ENCODE measurements at regions not wholly inside any gene's neighbourhood (a gene's known extent, or its start where the extent isn't known, plus 50 kb on each side); places are given as distances from the start of the nearest gene placed in this dataset.

GRCh38 chr4:37160653-37161052 is 83.9 kb upstream of the NWD2 start:
- Histone ChIP-seq H3K27ac (no peak overlapping the region), H3K36me3 (no peaks in the 10 kb centered on the region), H3K4me1 (no peaks in the 10 kb centered on the region), H3K4me3 (no peak overlapping the region), H3K9me3 (no peaks in the 10 kb centered on the region), H3K27me3 (no peaks in the 10 kb centered on the region)
- intact Hi-C loops (cut with DNase I) = no loop called here
- TF ChIP-seq CTCF (IDR thresholded peaks at IDR 0.05) = no peak
- WGBS, 2 donors = 77 to 83% methylated on average over 8 of the region's 8 CpGs
- DNase-seq = no peak
- FAIRE-seq = no peak
- no peak for ATAC-seq

GRCh38 chr4:37165844-37166243 is 78.7 kb upstream of the NWD2 start:
- no peak for ATAC-seq
- no peaks in the 10 kb centered on the region for H3K27me3 ChIP-seq
- intact Hi-C loops (cut with DNase I) = no loop called here
- H3K9me3 ChIP-seq = no peaks in the 10 kb centered on the region
- TF ChIP-seq CTCF (IDR thresholded peaks at IDR 0.05) = no peak
- 52 to 79% methylated on average over 3 of the region's 3 CpGs for WGBS, 2 donors
- no peak for DNase-seq
- no peaks in the 10 kb centered on the region for H3K36me3 ChIP-seq
- no peak for FAIRE-seq
- no peak overlapping the region for H3K4me3 ChIP-seq
- H3K4me1 ChIP-seq = no peaks in the 10 kb centered on the region
- H3K27ac ChIP-seq = no peak overlapping the region

GRCh38 chr4:37169956-37170355 is 74.6 kb upstream of the NWD2 start:
- H3K4me1 ChIP-seq = no peaks in the 10 kb centered on the region
- intact Hi-C loops (cut with DNase I) = no loop called here
- no peak overlapping the region for H3K4me3 ChIP-seq
- no peaks in the 10 kb centered on the region for H3K9me3 ChIP-seq
- H3K36me3 ChIP-seq = no peaks in the 10 kb centered on the region
- TF ChIP-seq CTCF (IDR thresholded peaks at IDR 0.05) = no peak
- ATAC-seq (no peak), FAIRE-seq (no peak), DNase-seq (no peak)
- no peak overlapping the region for H3K27ac ChIP-seq
- no peaks in the 10 kb centered on the region for H3K27me3 ChIP-seq
- WGBS, 2 donors = 57 to 58% methylated on average over 5 of the region's 5 CpGs

GRCh38 chr4:37188100-37188499 is 56.4 kb upstream of the NWD2 start:
- 64 to 69% methylated on average over 10 of the region's 10 CpGs for WGBS, 2 donors
- intact Hi-C loops (cut with DNase I) = no loop called here
- DNase-seq = no peak

More at GRCh38 chr4:37188100-37188499, 56.4 kb upstream of the NWD2 start:
- H3K4me1 ChIP-seq = no peaks in the 10 kb centered on the region
- H3K36me3 ChIP-seq = no peaks in the 10 kb centered on the region
- FAIRE-seq (no peak), ATAC-seq (no peak)
- TF ChIP-seq CTCF (IDR thresholded peaks at IDR 0.05) = no peak
- H3K27me3 ChIP-seq = no peaks in the 10 kb centered on the region
- no peaks in the 10 kb centered on the region for H3K9me3 ChIP-seq
- no peak overlapping the region for H3K27ac ChIP-seq
- H3K4me3 ChIP-seq = no peak overlapping the region

Small RNA genes lying in the stretch of these regions (microRNA-seq; reads per million reads assigned to microRNA genes)
- gene MIR1255B1 = 0 reads per million in 2 donors
